ENCODE measurements at regions not wholly inside any gene's neighbourhood (a gene's known extent, or its start where the extent isn't known, plus 50 kb on each side); places are given as distances from the start of the nearest gene placed in this dataset.

DNA sequence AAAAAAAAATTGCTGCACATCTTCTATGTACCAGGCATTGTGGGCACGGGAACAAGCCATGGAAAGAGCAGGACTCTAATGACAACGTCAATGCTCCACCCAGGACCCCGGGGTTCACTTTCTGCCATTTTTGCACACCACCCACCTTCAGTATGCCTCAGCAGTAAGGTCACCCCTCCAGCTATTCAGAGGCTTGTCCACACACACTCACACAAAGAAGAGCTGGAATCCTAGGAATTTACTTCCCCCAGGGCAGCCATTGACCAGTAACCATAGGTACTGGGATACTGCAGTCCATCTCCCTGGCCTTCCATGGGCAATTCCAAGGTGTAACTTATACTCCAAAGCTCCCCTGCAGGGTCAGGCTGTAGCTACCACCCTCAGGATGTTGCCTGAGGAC lies 170.8 kb downstream of the SUCLG1 start:
- TF ChIP-seq, protein P1, sequence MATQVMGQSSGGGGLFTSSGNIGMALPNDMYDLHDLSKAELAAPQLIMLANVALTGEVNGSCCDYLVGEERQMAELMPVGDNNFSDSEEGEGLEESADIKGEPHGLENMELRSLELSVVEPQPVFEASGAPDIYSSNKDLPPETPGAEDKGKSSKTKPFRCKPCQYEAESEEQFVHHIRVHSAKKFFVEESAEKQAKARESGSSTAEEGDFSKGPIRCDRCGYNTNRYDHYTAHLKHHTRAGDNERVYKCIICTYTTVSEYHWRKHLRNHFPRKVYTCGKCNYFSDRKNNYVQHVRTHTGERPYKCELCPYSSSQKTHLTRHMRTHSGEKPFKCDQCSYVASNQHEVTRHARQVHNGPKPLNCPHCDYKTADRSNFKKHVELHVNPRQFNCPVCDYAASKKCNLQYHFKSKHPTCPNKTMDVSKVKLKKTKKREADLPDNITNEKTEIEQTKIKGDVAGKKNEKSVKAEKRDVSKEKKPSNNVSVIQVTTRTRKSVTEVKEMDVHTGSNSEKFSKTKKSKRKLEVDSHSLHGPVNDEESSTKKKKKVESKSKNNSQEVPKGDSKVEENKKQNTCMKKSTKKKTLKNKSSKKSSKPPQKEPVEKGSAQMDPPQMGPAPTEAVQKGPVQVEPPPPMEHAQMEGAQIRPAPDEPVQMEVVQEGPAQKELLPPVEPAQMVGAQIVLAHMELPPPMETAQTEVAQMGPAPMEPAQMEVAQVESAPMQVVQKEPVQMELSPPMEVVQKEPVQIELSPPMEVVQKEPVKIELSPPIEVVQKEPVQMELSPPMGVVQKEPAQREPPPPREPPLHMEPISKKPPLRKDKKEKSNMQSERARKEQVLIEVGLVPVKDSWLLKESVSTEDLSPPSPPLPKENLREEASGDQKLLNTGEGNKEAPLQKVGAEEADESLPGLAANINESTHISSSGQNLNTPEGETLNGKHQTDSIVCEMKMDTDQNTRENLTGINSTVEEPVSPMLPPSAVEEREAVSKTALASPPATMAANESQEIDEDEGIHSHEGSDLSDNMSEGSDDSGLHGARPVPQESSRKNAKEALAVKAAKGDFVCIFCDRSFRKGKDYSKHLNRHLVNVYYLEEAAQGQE (IDR thresholded peaks at IDR 0.05), result no peak
- TF ChIP-seq HOXA7 (CRISPR knock-in tag; IDR thresholded peaks at IDR 0.05) (no peak), MAFK (IDR thresholded peaks at IDR 0.05; ENCODE audit: partially characterized antibody) (no peak), TP53 (CRISPR knock-in tag; IDR thresholded peaks at IDR 0.05) (no peak), SMC3 (IDR thresholded peaks at IDR 0.05) (no peak), MAZ (IDR thresholded peaks at IDR 0.05; ENCODE audit: borderline replicate concordance, low read depth, low read length) (no peak), KDM1A (IDR thresholded peaks at IDR 0.05; ENCODE audit: low read depth) (no peak), RAD21 (conservative IDR thresholded peaks at IDR 0.05 in 1 of 2, IDR thresholded peaks at IDR 0.05 in 1 of 2) (no peak), EHMT2 (IDR thresholded peaks at IDR 0.05; ENCODE audit: low read depth) (no peak), RCOR1 (IDR thresholded peaks at IDR 0.05; ENCODE audit: low read depth, low read length) (no peak)
- TF ChIP-seq, protein P2, sequence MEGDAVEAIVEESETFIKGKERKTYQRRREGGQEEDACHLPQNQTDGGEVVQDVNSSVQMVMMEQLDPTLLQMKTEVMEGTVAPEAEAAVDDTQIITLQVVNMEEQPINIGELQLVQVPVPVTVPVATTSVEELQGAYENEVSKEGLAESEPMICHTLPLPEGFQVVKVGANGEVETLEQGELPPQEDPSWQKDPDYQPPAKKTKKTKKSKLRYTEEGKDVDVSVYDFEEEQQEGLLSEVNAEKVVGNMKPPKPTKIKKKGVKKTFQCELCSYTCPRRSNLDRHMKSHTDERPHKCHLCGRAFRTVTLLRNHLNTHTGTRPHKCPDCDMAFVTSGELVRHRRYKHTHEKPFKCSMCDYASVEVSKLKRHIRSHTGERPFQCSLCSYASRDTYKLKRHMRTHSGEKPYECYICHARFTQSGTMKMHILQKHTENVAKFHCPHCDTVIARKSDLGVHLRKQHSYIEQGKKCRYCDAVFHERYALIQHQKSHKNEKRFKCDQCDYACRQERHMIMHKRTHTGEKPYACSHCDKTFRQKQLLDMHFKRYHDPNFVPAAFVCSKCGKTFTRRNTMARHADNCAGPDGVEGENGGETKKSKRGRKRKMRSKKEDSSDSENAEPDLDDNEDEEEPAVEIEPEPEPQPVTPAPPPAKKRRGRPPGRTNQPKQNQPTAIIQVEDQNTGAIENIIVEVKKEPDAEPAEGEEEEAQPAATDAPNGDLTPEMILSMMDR (IDR thresholded peaks at IDR 0.05), result no peak
- TF ChIP-seq, protein P3, sequence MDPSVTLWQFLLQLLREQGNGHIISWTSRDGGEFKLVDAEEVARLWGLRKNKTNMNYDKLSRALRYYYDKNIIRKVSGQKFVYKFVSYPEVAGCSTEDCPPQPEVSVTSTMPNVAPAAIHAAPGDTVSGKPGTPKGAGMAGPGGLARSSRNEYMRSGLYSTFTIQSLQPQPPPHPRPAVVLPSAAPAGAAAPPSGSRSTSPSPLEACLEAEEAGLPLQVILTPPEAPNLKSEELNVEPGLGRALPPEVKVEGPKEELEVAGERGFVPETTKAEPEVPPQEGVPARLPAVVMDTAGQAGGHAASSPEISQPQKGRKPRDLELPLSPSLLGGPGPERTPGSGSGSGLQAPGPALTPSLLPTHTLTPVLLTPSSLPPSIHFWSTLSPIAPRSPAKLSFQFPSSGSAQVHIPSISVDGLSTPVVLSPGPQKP (IDR thresholded peaks at IDR 0.05; ENCODE audit: low read depth, low read length), result no peak
